ENCODE measurements at regions not wholly inside any gene's neighbourhood (a gene's known extent, or its start where the extent isn't known, plus 50 kb on each side); places are given as distances from the start of the nearest gene placed in this dataset.

DNA sequence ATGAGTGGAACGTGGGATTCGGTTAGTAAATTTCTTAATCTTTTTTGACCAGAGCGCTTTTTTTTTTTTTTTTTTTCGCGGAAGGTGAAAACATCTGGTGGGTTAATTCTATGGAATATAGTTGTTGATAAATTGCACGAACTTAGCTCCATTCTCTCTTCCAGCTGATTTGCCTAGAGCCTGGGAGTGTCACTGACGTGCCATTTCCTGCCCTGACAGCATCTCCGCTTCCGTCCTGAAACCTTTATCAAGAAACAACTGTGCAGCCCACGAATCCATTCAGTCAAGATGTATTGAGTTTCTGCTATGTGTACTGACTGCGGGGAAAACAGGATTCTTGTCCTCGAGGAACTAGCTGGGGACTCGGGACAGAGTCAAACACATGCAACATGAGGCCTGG is 59.5 kb upstream of the TGM3 start:
- no peak for DNase-seq (ENCODE audit: low read depth in 2 of 2)

DNA sequence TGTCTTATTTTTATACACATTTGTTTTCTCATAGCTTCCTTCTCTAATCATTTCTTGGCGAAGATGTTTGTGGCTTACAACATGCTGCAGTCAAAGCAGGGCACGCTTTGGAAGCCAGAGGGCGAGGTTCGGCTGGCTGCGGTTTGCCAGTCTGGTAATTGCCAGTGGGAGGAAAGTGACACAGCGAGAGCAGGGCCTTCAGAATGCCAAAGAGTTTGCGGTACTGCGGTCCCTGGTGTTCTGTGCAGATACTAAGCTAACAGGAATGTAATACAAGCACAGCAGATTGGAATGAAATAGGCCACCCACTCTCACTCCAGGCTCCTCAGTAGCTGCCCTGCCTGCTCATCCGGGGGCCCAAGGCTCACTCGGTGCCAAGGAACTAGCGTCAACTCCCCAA is 58.7 kb upstream of the TGM3 start:
- DNase-seq (ENCODE audit: low read depth in 2 of 2) = no peak

DNA sequence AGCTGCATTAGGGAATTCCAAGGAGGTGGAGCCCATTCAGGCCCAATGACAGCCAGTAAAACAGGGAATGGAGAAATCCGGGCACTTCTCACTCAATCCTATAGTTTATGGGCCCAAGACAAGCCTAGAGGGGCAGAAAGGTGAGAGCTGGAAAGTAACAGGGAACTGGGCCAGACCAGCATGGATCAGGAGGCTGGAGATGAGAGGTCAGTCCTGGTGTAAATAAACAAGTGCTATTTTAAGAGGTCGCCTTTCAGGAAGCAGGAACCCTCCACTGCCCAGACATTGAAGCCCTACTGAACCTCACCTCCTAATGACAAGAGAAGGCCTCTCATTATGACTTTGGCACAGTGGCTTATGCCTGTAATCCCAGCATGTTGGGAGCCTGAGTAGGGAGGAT is 57.2 kb upstream of the TGM3 start:
- no peak for DNase-seq (ENCODE audit: low read depth in 2 of 2)

DNA sequence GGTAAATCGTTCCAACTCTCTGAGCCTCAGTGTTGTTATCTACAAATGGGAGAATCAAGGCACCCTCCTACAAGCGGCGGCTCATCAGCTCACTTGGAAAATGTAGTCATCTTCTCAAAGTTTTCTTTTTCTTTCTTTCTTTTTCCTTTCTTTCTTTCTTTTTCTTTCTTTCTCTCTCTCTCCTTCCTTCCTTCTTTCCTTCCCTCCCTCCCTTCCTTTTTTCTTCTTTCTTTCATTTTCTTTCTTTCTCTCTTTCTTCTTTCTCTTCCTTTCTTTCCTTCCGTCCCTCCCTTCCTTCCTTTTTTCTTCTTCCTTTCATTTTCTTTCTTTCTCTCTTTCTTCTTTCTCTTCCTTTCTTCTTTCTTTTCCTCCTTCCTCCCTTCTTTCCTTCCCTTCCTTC is 55.0 kb upstream of the TGM3 start:
- no peak for DNase-seq (ENCODE audit: low read depth in 2 of 2)

DNA sequence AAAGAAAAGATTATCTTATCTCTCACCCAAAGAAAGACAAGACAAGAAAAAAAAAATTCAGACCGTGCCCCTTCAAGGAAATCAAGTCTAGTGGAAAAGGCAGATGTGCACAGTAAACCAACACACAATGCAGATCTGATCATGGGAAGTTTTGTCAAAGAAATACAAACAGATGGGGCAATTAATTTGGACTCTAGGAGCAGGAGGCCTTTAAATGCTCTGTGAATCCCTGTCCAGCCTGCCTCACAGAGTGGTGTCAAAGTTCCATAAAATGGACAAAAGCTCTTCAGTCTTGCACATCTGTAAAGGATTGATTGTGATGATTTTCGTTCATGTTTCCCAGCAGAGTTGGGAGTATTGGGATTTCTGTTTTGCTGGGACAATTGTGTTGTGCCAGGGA is 53.1 kb upstream of the TGM3 start:
- no peak for DNase-seq (ENCODE audit: low read depth in 2 of 2)

DNA sequence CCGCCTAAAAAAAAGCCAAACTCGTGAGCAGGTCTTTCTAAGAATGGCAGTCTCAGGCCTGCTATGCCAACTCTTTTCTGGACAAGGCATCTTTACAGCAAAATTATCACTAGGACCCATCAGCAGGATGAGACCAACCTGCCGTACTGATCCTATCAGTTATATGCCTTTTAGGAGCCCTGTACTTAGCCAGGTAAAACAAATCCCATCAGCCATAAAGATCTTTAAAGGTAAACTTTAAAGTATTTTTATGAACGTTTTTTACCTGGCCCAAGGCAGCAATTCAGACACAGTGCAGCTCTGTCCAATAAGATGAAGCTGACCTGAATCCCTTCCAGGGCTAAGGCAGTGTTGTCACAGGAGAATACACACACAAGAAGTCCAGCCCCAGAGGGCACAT is 51.3 kb upstream of the TGM3 start:
- no peak for DNase-seq (ENCODE audit: low read depth in 2 of 2)

DNA sequence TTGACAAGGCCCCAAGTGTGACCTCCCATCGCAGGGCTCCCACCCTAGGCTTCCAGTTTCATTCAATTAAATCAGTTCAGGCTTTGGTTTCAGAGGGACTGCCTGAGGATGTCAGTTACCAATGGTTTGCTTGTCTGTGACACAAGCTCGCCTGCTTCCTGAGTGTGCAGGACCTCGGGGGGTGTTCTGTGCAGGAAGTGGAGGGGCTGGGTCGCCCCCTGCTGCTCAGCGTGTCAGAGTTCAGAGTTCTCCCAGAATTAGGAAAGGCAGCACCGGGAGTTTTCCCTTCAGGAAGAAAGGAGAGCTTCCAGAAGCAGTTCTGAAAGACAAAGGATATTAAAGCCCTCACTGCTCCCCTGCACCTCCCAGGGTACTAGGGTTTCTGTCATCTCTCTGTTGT is 50.8 kb upstream of the TGM3 start:
- no peak for DNase-seq (ENCODE audit: low read depth in 2 of 2)

DNA sequence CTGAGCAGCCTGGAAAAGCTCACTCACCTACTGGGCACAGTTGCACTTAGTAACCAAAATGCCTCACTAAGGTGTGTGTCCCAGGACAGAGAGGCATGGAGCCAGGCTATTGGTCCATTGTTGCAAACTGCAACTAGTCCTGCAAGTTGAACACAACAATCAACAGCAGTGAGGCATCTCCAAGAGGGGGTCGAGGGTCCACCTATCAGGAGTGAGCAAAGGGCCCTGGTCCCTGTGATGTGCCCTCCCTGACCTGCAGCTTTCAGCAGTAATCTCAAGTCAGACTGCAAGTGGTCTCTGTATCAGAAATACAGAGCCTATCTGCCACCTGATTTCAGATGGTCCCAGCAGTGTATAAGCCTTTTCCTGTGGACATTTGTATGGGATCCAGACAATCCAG is 50.2 kb upstream of the TGM3 start:
- DNase-seq (ENCODE audit: low read depth in 2 of 2) = no peak

Measured in activated CD4-positive, alpha-beta T cell treated with anti-CD3 and anti-CD28 coated beads for 24 hours (primary cell).